Fibroblast of skin of left biceps (primary cell): ENCODE measurements at regions not wholly inside any gene's neighbourhood (a gene's known extent, or its start where the extent isn't known, plus 50 kb on each side); places are given as distances from the start of the nearest gene placed in this dataset.
A peak's percentile ranks its signal among the peaks of the same experiment; 100 is the strongest.
"Not testable (repeated sequence)": the region's sequence is repeated elsewhere in the genome, so short reads cannot be mapped to it uniquely, and the experiment has no call there.

ENCODE experiments used
- DNase-seq, 2 experiments: peaks; one replicate each; pipeline ENCODE4 v3.0.0-alpha.2; 2013; ENCODE audit warnings: low read depth in 2 of 2

GRCh38 chr2:226477221-226478108, 322.2 kb downstream of the IRS1 start:
- DNase-seq = no peak

DNA sequence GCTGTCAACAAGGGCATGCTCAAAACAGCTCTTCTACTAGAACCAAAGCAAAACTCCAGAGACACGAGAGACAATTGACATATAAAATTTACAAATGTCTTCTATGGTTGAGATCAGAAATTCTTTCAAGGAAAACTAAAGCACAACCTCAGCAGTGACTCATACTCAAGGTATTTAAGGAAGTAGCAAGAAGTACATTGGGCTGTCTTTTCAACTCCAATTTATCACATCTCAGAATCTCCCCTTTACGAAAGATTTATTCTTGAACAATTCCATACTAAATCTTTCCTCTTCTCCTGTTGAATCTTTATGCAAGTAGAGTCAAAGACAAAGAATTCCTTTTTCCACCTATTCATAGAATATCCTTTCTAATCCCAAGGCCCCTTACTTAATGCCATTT, 324.0 kb downstream of the IRS1 start:
- DNase-seq = peak; percentile 47 to 50

- DNase-seq = no peak
Observed at GRCh38 chr2:226474131-226474530, 325.5 kb downstream of the IRS1 start.

- DNase-seq = no peak
Observed at GRCh38 chr2:226471987-226472470, 327.6 kb downstream of the IRS1 start.

DNA sequence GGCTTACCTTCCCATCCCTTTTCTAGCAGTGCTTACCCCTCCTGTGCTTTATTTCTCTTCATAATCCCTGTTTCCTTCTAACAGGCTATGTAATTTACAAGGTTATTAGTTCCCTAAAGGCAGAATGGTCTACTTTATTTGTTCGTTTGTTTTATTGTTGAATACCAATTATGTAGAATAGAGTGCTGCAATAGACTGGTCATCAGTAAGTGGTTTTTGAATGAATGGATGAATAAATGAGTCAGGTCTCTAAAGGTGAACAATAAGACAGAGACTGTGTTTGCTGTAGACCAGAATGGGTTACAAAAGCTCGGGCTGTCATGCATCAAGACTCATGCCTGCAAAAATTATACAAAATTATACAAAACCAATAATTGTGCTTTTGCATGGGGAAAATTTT, 332.0 kb downstream of the IRS1 start:
- DNase-seq = no peak

- DNase-seq = no peak
Observed at GRCh38 chr2:226467221-226467620, 332.4 kb downstream of the IRS1 start.

- no peak for DNase-seq
Observed at GRCh38 chr2:226466589-226466988, 333.0 kb downstream of the IRS1 start.

DNA sequence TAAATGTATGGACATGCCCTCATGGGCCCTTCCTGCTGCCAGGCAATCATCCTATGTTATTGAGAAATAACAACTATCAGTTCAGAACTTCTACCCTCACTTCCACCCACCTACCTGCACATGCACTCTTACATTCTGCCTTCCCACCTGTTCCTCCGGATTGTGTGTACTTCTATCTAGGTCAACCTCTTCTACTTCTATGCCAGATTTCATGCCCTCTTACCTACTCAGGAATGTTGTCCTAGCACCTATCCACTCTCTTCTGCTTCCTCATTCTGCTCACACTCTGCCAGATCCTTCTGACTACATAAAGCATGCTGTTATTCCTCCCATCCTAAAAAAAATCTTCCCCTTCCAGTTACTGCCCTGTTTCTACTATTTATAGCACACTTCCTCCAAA, 333.5 kb downstream of the IRS1 start:
- DNase-seq = no peak

DNA sequence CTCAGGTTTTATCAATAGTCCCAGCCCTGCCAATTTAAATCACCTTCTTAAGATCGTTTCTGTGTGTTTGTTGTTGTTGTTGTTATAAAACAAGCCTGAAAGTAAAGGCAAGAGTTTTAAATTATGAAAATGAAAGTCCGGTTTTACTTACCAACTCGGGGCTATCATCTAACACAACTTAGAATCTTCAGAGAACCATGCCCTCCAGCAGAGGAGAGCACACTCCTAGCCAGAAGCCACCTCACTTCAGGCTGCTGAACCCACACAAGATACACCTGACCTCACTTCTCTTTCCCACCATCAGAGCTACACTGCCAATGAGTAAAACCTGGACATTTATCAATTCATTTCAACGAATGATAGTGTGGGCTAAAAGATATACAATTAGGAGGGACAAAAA, 335.2 kb downstream of the IRS1 start:
- DNase-seq = no peak

DNA sequence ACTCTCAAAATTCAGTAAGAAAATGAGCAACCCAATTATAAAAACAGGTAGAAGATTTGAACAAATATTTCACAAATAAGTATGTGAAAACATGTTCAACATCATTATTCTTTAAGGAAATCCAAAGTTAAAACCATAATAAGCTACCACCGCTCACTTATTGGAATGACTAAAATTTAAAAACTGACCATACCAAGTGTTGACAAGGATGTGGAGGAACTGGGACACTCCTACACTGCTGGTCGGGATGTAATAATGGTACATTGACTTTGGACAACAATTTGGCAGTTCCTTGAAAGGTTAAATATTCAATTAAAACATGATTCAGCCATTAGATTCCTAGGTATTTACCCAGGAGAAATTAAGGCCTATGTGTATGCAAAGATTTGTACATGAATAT, 336.5 kb downstream of the IRS1 start:
- no peak for DNase-seq

DNA sequence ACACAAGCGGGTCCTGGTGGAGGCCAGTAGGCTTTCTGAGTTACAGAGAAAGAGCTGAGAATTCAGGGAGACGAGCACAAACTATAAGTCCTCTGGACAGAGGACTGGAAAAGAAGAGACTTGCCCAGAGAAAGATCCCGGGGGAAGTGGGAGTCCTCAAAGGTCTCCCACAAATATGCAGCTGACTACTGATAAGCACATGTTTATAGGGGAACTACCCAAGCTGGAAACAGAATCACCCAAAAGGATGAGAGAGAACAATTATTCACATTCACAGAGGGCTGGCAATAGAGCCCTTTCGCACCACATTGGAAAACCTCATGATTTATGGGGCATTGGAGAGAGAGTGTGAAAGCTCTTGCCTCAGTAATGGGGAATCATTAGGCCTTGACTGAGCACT, 337.6 kb downstream of the IRS1 start:
- no peak for DNase-seq

GRCh38 chr2:226456144-226456543, 343.5 kb downstream of the IRS1 start:
- not testable (repeated sequence) for DNase-seq

- no peak for DNase-seq
Observed at GRCh38 chr2:226452768-226453167, 346.9 kb downstream of the IRS1 start.

DNA sequence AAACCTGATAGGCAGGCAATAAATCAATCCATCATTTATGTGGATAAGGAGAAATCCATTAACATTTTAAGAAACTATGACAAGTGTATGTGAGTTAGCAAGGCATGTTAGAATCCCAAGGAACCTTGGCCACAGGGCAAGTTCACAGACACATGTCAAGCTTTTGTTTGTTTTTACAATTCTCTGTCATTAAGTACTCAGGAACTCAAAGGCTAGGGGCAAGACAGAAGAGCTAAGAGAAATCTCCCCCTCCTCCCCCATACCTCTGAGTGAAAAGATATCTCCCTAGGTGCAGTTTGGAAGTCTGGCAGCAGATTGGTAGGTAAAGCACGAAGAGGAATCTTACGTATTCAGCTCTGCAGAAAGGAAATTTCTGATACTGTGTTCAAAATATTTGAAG, 348.1 kb downstream of the IRS1 start:
- no peak for DNase-seq

DNA sequence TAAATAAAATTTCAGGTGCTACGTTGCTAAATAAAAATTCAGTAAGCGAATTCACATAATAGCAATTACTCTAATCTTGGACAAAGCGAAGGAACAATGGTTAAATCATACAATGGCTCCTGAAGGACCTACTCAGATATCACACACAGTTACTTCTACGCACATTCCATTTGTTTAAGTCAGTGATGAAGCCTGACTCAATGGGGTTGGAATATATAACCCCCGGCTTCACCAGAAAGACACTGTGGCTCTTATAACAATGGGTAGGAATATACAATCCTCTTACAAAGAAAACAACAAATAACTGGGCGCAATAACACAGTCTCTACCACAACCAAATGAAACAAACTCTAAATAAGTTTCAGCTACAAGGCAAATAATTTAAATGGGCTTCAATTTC, 349.5 kb downstream of the IRS1 start:
- DNase-seq = no peak

- peak in 1 of 2 experiments; percentile 18 for DNase-seq
Observed at GRCh38 chr2:226447338-226448300, 352.0 kb downstream of the IRS1 start.

DNA sequence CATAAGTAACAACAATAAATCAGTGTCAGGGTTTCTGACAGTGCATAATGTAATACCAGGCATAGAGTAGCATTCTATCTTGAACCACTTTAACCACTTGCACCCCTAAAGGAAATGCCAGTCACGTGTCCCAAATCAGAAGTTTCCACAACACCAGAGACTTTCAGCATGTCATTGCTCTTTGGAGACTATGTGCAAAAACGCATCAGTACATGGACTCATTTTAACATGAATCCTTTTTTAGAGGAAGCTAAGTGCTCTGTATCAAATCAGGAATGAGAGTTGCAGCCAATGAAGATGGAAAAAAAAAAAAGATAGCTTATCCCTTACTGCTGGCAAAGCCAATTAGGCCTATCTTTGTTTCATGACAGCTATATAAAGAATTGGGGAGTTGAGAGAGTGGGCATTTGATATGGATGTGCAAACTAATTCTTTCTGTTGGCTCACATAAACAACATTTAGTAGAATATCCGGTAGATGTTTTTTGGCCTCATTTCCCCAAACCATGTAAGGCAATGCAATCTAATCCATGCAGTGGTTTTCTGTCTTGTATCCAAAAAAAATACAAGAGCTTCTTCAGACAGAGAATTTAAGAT, 353.1 kb downstream of the IRS1 start:
- peak; percentile 47 to 55 for DNase-seq

DNA sequence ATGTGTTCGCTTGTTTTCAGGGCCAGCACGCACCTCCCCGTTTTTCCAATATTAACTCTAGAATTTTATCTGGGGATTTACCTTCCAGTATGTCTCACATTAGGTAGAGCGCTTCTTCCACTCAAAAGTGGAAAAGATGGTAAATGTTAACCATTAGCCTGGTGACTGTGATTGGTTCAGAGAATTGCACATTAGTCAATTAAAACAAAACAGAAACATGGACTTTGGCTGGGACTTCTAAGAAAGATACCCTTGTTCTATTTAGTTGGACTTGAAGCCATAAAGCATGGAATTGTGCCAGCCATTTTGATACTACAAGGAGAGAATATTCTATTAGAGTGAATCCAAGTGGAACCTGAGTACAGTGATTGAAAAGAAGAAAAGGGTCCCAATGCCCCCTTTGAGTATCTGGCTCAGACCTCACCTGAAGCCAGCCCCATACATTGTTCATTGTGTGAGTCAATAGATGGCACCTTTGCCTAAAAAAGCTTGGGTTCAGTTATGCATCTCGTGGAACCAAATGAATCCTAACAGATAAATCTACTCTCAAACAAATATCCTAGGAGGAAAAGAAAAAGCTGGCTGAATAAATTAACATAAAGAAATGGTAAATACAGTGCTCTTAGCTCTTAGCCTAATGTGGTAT, 354.3 kb downstream of the IRS1 start:
- DNase-seq = no peak

GRCh38 chr2:226443112-226443511, 356.5 kb downstream of the IRS1 start:
- DNase-seq = no peak

DNA sequence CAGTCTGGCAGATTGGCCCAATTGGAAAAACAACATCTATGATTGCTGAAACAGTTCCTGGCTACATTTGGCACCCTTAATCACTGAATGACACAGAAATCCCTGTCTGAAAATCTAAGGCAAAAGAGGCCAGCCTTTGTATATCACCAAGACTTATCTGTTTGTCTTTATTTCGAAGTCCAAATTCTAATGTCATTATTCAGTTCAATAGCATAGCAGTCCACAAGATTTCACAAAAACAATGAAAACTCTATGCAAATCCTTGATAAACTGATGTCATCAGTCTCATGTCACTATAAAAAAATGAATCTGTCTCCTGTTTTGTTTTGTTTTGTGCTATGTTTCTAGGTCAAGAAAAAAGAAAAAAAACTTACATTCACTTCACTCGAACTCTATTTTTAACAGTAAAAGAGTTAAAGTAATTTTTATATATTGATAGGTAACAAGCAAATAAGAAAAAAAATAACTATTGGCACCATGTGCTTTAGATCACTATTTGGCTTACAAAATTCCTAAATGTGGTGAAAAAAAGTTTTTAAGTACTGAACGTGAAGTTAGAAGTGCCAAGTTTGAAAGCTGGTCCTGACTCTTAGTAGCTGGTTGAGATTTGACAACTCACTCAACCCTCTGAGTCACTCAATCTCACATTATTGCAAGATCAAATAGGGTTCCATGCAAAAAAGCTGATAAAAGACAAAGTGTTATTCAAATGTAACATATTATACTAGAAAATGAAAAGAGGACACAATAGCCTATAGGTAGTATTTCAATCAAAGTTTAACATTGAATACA, 359.3 kb downstream of the IRS1 start:
- peak in 1 of 2 experiments; percentile 17 for DNase-seq

- DNase-seq = peak in 1 of 2 experiments; percentile 17
Observed at GRCh38 chr2:226439337-226439736, 360.3 kb downstream of the IRS1 start.
